ENCODE measurements at regions not wholly inside any gene's neighbourhood (a gene's known extent, or its start where the extent isn't known, plus 50 kb on each side); places are given as distances from the start of the nearest gene placed in this dataset.

DNA sequence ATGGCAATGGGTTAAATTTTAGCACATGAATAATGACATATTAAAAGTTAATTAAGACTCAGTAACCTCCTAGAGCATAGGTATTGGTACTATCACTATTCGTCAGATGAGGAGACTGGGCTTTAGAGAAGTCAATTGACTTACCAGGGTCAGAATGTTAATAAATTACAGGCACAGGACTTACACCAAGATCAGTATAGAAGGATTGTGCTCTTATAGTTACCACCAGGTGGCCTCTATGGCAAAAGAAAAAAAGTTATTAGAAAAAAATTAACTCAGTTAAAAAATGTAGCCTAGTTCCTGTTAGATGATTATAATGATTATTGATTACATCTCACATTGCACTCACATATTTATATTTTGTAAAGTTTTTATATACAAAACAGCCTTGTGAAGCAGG lies 1163.7 kb downstream of the FAM181B start:
- TF ChIP-seq, protein P1, sequence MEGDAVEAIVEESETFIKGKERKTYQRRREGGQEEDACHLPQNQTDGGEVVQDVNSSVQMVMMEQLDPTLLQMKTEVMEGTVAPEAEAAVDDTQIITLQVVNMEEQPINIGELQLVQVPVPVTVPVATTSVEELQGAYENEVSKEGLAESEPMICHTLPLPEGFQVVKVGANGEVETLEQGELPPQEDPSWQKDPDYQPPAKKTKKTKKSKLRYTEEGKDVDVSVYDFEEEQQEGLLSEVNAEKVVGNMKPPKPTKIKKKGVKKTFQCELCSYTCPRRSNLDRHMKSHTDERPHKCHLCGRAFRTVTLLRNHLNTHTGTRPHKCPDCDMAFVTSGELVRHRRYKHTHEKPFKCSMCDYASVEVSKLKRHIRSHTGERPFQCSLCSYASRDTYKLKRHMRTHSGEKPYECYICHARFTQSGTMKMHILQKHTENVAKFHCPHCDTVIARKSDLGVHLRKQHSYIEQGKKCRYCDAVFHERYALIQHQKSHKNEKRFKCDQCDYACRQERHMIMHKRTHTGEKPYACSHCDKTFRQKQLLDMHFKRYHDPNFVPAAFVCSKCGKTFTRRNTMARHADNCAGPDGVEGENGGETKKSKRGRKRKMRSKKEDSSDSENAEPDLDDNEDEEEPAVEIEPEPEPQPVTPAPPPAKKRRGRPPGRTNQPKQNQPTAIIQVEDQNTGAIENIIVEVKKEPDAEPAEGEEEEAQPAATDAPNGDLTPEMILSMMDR (IDR thresholded peaks at IDR 0.05 in 4 of 5, conservative IDR thresholded peaks at IDR 0.05 in 1 of 5), result no peak
- no peak for TF ChIP-seq POLR2A (IDR thresholded peaks at IDR 0.05)

Data from gastrocnemius medialis (tissue), 4 donors.